Smooth muscle cell (in vitro differentiated cells): ENCODE measurements at regions not wholly inside any gene's neighbourhood (a gene's known extent, or its start where the extent isn't known, plus 50 kb on each side); places are given as distances from the start of the nearest gene placed in this dataset.
"Not testable (repeated sequence)": the region's sequence is repeated elsewhere in the genome, so short reads cannot be mapped to it uniquely, and the experiment has no call there.

Experiments used
- DNase-seq: peaks from one replicate; lab custom pipeline; 2025; ENCODE audit not compliant: unreplicated experiment; lab: John Stamatoyannopoulos, UW
- H2AFZ ChIP-seq: fragments of 200-600 bp; sonication (generic); 2 replicates; pipeline ENCODE4 v1.6.0; 2016; ENCODE audit warnings: antibody characterized with exemption, low read depth, mild to moderate bottlenecking
- H3F3A ChIP-seq: fragments of 200-600 bp; sonication (generic); 2 replicates; pipeline ENCODE4 v1.6.0; 2017; ENCODE audit warnings: antibody characterized with exemption, low read depth
- H3K27ac ChIP-seq: fragments of 200-600 bp; sonication (generic); 2 replicates; pipeline ENCODE4 v1.5.1; 2016; ENCODE audit warnings: low read depth, mild to moderate bottlenecking
- H3K27me3 ChIP-seq: fragments of 200-600 bp; sonication (generic); 2 replicates; pipeline ENCODE4 v1.6.1; 2016; ENCODE audit warnings: low read depth, mild to moderate bottlenecking
- H3K36me3 ChIP-seq: fragments of 200-600 bp; sonication (generic); 2 replicates; pipeline ENCODE4 v1.5.1; 2016; ENCODE audit warnings: low read depth
- H3K4me1 ChIP-seq: fragments of 200-600 bp; sonication (generic); 2 replicates; pipeline ENCODE4 v1.5.1; 2016; ENCODE audit warnings: low read depth
- H3K4me2 ChIP-seq: fragments of 200-600 bp; sonication (generic); 2 replicates; pipeline ENCODE4 v1.6.0; 2016; ENCODE audit warnings: mild to moderate bottlenecking
- H3K4me3 ChIP-seq: fragments of 200-600 bp; sonication (generic); 2 replicates; pipeline ENCODE4 v1.5.1; 2016; ENCODE audit warnings: mild to moderate bottlenecking
- H3K79me2 ChIP-seq: fragments of 200-600 bp; sonication (generic); 2 replicates; pipeline ENCODE4 v1.6.0; 2016; ENCODE audit warnings: low read depth, mild to moderate bottlenecking
- H3K9ac ChIP-seq: fragments of 200-600 bp; sonication (generic); 2 replicates; pipeline ENCODE4 v1.6.0; 2016; ENCODE audit warnings: low read depth
- H3K9me3 ChIP-seq: fragments of 200-600 bp; sonication (generic); replicated peaks from 2 replicates; pipeline ENCODE4 v1.5.1; 2016; ENCODE audit warnings: low read depth
- H4K20me1 ChIP-seq: fragments of 200-600 bp; sonication (generic); 2 replicates; pipeline ENCODE4 v1.6.0; 2016; ENCODE audit warnings: low read depth
- whole genome bisulfite sequencing: methylation state at CpG from one replicate; pipeline ENCODE4 v1.1.7; 2016; ENCODE audit warnings: low lambda C conversion rate; 5-methylcytosine and 5-hydroxymethylcytosine counted together
- TF ChIP-seq, protein P1 (sequence below): fragments of 200-600 bp; sonication (generic); IDR thresholded peaks from 2 replicates; pipeline ENCODE4 v1.5.1; 2017; ENCODE audit warnings: borderline replicate concordance, mild to moderate bottlenecking, antibody characterized with exemption; ENCODE audit not compliant: insufficient read depth, poor library complexity, severe bottlenecking

DNA sequence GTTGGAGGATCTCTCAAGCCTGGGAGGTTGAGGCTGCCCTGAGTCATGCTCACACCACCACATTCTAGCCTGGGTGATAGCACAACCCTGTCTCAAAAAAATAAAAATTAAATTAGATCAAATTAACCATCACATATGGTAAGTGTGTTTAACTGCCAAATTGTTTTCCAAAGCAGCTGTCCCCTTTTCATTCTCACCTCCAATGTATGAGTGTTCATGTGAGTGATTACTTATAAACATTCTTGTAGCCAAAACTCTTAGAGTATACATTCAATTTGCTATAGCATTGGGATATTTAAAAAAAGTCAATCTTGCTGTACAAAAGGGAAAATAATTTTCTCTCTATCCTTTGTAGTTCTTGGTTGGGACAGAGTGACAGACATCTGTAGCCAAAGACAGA, 53.4 kb upstream of the SNAPC3 start:
- Histone ChIP-seq H3K9me3 (no peaks in the 10 kb centered on the region), H3K4me2 (no peak overlapping the region), H3F3A (peaks cover 6% of the 10 kb centered on the region), H3K79me2 (no peaks in the 10 kb centered on the region), H3K27me3 (no peaks in the 10 kb centered on the region), H4K20me1 (no peaks in the 10 kb centered on the region), H3K27ac (no peak overlapping the region), H3K9ac (no peak overlapping the region), H2AFZ (no peak overlapping the region), H3K4me3 (no peak overlapping the region), H3K36me3 (no peaks in the 10 kb centered on the region), H3K4me1 (peaks cover 5% of the 10 kb centered on the region)
- TF ChIP-seq, protein P1, sequence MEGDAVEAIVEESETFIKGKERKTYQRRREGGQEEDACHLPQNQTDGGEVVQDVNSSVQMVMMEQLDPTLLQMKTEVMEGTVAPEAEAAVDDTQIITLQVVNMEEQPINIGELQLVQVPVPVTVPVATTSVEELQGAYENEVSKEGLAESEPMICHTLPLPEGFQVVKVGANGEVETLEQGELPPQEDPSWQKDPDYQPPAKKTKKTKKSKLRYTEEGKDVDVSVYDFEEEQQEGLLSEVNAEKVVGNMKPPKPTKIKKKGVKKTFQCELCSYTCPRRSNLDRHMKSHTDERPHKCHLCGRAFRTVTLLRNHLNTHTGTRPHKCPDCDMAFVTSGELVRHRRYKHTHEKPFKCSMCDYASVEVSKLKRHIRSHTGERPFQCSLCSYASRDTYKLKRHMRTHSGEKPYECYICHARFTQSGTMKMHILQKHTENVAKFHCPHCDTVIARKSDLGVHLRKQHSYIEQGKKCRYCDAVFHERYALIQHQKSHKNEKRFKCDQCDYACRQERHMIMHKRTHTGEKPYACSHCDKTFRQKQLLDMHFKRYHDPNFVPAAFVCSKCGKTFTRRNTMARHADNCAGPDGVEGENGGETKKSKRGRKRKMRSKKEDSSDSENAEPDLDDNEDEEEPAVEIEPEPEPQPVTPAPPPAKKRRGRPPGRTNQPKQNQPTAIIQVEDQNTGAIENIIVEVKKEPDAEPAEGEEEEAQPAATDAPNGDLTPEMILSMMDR, result no peak
- no peak for DNase-seq

DNA sequence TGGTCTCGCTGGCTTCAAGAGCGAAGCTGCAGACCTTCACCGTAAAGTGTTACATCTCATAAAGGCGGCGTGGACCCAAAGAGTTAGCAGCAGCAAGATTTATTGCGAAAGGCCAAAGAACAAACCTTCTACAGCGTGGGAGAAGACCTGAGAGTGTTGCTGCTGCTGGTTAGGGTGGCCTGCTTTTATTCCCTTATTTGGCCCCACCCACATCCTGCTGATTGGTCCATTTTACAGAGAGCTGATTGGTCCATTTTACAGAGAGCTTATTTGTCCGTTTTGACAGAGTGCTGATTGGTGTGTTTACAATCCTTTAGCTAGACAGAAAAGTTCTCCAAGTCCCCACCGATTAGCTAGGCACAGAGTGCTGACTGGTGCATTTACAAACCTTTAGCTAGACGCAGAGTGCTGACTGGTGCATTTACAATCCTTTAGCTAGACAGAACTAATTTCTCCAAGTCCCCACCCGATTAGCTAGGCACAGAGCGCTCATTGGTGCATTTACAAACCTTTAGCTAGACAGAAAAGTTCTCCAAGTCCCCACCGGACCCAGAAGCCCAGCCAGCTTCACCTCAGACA, 57.6 kb upstream of the SNAPC3 start:
- not testable (repeated sequence) for H4K20me1 ChIP-seq, H3K4me1 ChIP-seq, H3K4me2 ChIP-seq, H2AFZ ChIP-seq, H3K27ac ChIP-seq, H3K4me3 ChIP-seq, H3K9me3 ChIP-seq, H3K9ac ChIP-seq, H3K27me3 ChIP-seq, H3F3A ChIP-seq, H3K79me2 ChIP-seq, DNase-seq, H3K36me3 ChIP-seq
- 92% methylated on average over 13 of the region's 13 CpGs for WGBS

DNA sequence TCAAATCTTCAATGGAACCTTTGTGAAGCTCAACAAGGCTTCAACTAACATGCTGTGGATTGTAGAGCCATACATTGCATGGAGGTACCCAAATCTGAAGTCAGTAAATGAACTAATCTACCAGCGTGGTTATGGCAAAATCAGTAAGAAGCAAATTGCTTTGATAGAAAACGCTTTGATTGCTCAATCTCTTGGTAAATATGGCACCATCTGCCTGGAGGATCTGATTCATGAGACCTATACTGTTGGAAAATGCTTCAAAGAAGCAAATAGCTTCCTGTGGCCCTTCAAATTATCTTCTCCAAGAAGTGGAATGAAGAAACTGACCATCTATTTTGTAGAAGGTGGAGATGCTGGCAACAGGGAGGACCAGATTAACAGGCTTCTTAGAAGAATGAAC, 54.7 kb upstream of the TTC39B start:
- Histone ChIP-seq H3K79me2 (no peaks in the 10 kb centered on the region), H2AFZ (peak overlapping the region; percentile 30), H3F3A (no peaks in the 10 kb centered on the region), H3K4me1 (no peaks in the 10 kb centered on the region), H3K9ac (no peak overlapping the region), H3K4me3 (no peak overlapping the region), H3K4me2 (no peak overlapping the region), H3K27ac (no peak overlapping the region), H3K36me3 (no peaks in the 10 kb centered on the region), H4K20me1 (no peaks in the 10 kb centered on the region), H3K9me3 (no peaks in the 10 kb centered on the region), H3K27me3 (no peaks in the 10 kb centered on the region)
- DNase-seq, result no peak
- TF ChIP-seq, protein P1, result no peak
- WGBS, result 95% methylated on average over 2 of the region's 2 CpGs

DNA sequence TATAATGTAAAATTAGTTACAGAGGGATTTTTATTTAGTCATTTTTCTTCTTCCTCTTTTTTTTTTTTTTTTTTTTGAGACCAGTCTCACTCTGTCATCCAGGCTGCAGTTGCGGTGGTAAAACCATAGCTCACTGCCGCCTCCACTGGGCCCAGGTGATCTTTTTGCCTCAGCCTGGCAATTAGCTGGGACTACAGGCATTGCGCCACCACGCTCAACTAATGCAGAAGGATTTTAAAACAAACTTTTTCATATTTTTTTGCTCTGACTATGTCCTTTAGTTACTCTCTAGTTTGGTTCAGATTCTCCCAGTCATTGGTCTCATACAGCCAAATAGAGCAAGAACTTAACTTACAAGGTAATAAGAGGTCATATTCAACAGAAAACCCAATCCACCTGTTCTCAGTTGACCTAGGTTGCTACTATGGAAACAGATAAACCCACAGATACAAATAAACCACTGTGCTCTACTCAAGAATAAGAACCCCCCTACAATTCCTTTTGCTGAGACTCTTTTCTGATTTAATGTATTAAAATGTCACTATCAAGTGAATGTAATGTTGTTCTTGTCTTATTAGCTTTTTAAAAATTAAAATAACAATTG, 50.1 kb upstream of the TTC39B start:
- Histone ChIP-seq H3F3A (no peaks in the 10 kb centered on the region), H3K27me3 (no peaks in the 10 kb centered on the region), H2AFZ (no peak overlapping the region), H3K4me2 (no peak overlapping the region), H3K4me3 (no peak overlapping the region), H4K20me1 (no peaks in the 10 kb centered on the region), H3K79me2 (no peaks in the 10 kb centered on the region), H3K9ac (no peak overlapping the region), H3K4me1 (no peaks in the 10 kb centered on the region), H3K27ac (no peak overlapping the region), H3K36me3 (no peaks in the 10 kb centered on the region), H3K9me3 (no peaks in the 10 kb centered on the region)
- WGBS, result 83% methylated on average over 4 of the region's 4 CpGs
- DNase-seq, result no peak
- TF ChIP-seq, protein P1, result no peak
